Left renal cortex interstitium (tissue), 4 donors: ENCODE measurements at regions not wholly inside any gene's neighbourhood (a gene's known extent, or its start where the extent isn't known, plus 50 kb on each side); places are given as distances from the start of the nearest gene placed in this dataset.

Source experiments
- DNase-seq, 4 donors: peaks; one replicate each; pipeline ENCODE4 v3.0.0-alpha.2; 2013; ENCODE audit warnings: low read depth in 4 of 4, low spot score in 2 of 4, missing footprints in 1 of 4

DNA sequence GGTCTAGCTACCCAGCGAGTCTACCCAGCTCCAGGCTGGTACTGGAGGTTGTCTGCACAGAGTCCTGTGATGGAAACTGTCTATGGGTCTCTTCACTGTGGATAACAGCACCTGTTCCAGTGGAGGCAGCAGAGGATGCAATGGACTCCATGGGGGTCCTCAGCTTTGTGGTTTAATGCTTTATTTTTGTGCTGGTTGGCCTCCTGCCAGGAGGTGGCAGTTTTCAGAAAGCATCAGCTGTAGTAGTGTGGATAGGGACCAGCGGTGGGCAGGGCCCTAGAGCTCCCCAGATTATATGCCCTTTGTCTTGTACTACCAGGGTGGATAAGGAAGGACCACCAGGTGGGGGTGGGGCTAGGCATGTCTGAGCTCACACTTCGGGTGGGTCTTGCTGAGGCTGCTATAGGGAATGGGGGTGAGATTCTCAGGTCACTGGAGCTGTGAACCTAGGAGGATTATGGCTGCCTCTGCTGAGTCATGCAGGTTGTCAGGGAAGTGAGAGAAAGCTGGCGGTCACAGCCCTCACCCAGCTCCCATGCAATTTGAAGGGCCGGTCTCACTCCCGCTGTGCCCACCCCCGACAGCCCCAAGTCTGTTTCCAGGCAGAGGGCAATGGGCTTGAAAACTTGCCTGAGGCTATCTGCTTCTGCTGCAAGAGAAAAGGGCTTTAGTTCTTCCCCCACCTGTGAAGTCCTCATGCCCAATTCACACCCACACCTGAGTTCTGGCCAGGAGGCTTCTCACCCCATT lies 397.1 kb downstream of the TLE1 start:
- DNase-seq = no peak

DNA sequence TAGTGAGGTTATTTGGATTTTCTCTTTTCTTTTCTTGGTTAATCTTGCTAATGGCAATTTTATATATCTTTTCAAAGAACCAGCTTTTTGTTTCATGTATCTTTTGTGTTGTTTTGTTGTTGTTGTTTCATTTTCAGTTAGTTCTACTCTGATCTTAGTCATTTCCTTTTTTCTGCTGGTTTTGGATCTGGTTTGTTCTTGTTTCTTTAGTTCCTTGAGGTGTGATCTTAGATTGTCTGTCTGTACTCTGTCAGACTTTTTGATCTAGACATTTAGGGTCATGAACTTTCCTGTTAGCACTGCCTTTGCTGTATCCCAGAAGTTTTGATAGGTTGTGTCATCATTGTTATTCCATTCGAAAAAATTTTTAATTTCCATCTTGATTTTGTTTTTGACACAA lies 399.7 kb downstream of the TLE1 start:
- DNase-seq = no peak

DNA sequence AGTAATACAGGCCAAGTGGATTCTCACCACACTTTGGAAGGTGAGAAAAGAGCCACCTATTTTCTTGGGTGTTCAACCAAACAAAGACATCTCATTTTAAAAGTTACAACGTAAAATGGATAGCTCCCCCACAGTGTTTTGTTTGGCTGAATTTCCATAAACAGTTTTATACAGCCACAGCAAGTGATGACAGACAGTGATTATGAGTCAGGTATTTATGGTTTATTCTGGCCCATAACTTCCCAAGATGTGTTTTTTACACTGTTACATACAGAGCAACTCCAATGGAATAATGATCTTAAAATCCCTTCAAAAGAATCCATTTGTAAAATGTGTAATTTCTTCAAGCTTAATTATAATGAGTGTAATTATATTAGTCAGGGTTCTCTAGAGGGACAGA lies 421.3 kb downstream of the TLE1 start:
- no peak for DNase-seq

DNA sequence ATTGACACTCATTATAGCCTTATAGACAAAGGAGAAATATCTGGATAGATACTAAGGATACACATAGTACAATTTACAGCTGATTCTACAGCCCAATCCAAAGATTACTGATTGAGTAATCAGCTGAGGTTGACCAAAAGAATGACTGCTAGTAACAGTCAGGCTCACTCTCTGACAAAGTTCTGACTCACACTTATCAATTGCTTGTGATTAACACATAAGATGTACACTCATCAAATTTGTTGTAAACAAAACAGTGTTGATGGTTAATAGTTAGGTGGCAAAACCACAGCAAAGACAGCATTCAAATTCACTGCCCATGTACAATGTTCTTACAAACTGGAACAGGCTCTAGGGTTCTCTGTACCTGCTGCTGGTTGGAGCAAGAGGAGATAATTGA lies 422.7 kb downstream of the TLE1 start:
- DNase-seq = no peak

- DNase-seq = no peak
Observed at GRCh38 chr9:81266086-81266485, 423.3 kb downstream of the TLE1 start.

DNA sequence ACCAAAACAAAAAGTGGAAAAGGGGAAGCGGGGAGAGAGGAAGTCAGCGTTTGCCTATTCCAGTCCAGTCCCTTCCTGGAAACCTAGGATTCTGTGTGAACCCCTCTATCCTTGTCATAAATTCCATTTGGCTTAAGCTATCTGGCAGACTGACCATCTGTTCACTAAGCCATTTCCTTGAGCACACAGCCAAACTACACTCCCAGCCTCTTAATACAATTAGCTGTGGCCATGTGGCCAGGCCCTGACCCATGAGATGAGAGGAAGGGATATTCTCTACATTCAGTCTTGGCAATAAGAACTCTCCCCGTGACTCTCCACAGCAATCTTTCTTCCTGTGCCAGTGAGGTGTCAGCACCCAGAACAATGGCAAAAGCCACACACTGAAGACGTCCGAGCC lies 424.8 kb downstream of the TLE1 start:
- DNase-seq = no peak

DNA sequence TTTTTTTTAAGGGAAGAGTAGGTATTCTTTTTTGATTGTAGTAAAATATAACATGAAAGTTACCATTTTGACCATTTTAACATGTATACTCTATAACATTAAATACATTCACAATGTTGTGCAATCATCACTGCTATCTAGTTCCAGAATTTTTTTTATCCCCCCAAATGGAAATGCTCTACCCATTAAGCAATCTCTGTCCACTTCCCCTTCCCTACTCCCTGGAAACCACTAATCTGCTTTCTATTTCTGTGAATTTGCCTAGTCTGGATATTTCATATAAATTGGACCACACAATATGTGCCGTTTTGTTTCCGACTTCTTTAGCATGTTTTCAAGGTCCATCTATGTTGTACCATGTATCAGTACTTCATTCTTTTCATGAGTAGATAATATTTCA lies 429.5 kb downstream of the TLE1 start:
- no peak for DNase-seq

- no peak for DNase-seq
Observed at GRCh38 chr9:81256368-81256767, 433.0 kb downstream of the TLE1 start.

- no peak for DNase-seq
Observed at GRCh38 chr9:81250606-81251005, 438.7 kb downstream of the TLE1 start.

DNA sequence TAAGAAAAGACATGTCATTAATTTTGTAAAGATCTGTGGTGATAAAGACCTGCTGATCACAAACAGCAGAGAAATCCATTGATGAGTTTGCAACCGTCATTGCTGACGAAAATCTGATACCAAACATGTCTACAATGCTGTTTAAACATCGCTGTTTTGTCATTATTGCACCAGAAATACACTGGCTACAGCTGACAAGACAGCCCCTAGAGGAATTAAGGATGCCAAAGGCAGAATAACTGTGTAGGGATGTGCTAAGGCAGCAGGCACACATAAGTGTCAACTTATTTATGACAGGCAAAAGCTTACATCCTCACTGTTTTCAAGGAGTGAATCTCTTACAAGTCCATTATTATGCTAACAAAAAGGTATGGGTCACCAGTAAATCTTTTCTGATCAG lies 439.3 kb downstream of the TLE1 start:
- DNase-seq = no peak

- no peak for DNase-seq
Observed at GRCh38 chr9:81245254-81245956, 443.9 kb downstream of the TLE1 start.

GRCh38 chr9:81244631-81245030 lies 444.7 kb downstream of the TLE1 start:
- no peak for DNase-seq

DNA sequence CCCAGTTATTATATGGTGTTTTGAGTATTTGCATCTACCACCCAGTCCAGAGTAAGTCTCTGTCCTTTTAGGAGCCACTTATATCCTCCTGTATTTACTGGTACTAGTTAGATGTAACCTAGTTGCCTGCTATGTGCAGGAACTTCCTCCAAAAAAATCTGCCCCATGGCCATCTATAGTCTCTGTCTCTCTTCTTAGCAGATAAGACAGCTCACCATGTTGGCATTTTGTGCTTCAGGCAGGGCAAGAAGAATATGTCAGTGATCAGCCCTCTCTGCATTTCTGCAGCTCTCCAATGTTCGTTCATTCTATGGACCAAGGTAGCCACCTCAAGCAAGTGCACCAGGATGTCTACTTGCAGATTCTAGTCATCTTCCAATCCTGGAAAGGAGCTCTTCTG lies 446.5 kb downstream of the TLE1 start:
- no peak for DNase-seq

- DNase-seq = no peak
Observed at GRCh38 chr9:81239388-81239787, 450.0 kb downstream of the TLE1 start.

DNA sequence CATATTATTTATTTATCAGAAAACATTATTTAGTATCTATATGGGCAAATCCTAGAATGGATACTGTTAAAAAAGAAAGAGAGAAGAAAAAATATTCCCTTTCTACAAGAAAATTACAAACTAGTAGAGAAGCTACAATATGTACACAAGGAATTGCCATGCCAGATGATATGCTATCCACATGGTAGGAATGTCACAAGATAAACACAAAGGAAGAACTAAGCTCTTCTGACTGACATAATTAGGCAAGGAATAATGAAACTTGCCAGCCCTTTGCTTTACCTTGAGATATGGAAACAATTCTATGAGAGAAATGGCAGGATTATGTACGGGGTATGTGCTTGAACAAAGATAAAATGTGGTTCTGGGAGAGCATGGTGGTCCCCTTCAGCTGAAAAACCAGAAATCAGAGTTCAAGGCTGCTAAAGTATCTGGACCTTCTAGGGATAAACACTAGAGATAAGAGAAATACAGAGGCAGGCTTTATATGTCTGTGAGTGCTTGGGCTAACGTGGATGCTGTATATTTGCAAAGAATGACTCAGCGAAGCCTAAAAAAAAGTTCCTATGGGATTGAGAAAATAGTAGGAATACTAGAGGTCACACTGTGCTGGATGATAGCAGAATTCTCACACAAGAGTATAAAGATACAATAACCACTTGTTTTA lies 451.6 kb downstream of the TLE1 start:
- no peak for DNase-seq

DNA sequence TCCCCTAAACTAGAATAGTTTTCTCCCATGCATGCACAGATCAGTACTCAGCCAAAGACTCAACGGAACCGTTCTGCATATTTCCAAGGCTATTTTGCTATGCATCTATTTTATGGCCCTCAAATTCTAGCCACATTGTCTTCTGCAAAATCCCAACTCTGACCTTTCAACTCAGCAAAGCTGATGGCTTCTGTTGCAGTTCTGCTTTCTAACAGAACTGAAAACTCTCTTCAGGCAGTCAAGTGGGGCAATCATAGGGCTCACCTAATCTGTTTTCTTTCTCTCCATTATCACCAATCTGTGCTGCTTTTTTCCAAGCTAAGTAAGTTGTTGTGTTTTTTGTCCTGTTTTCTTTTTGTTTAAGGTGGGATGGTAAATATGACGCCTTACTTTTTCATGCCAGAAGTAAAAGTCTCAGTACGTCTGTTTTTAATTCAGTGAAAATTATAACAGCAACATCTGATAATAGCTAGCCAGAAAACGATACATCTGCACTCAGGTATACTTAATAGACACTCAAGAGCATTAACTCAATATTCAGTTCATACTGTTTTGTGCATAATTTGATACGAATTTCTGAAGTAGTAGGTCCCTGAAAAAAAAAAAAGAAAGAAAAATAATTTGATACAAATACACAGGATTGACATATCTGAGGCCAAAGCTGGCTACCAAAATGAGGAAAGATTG lies 454.3 kb downstream of the TLE1 start:
- DNase-seq = no peak

- DNase-seq = no peak
Observed at GRCh38 chr9:81231011-81231410, 458.3 kb downstream of the TLE1 start.

DNA sequence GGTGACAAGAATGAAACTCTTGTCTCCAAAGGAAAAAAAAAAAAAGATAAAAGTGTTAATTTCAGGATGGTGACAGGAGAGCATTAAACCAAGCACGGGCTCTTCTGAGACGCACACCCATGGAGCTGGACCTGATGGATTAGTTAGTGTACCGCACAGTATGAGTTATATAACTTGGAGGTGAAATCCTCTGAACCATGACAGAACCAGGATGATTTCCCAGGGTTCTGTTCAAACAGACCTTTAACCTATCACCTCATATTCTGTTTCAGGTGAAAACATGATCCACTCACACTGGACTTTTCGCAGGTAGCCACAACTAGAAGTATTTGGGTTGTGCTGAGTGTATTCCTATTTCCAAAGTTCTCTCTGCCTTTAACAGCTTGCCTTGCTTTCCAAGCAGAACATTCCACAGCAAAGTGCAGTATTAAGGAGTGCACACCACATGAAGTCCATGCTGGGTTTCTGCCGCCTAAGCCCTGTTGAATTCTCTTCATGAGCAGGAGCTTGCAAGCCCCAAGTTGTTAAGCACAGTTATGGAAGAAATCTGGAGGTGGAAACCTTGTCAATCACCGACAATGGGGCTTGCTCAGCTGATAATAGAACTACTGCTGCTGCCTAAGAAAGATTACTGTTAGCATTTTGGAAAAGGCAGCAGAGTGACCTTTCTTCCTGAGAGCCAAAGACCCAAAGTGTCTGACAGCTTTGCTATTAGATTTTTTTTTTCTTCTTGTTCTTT lies 461.7 kb downstream of the TLE1 start:
- no peak for DNase-seq

GRCh38 chr9:81225596-81225995 lies 463.8 kb downstream of the TLE1 start:
- no peak for DNase-seq
